Right atrium auricular region (tissue), 2 donors: ENCODE measurements at regions not wholly inside any gene's neighbourhood (a gene's known extent, or its start where the extent isn't known, plus 50 kb on each side); places are given as distances from the start of the nearest gene placed in this dataset.

Experiments
- DNase-seq: peaks from one replicate; pipeline ENCODE4 v3.0.0-alpha.2; 2019; ENCODE audit warnings: low spot score
- H3K27ac ChIP-seq, 2 donors: fragments of 200-600 bp; sonication (generic); 1 replicate in 1 of 2; 2 replicates in 1 of 2; pipeline ENCODE4 v1.5.1; 2016 to 2019
- H3K27me3 ChIP-seq, 2 donors: fragments of 200-600 bp; sonication (generic); one replicate each; pipeline versions ENCODE4 v1.5.1 to v1.6.0; 2017 to 2019
- H3K36me3 ChIP-seq: fragments of 200-600 bp; sonication (generic); one replicate; pipeline ENCODE4 v1.5.1; 2016
- H3K4me1 ChIP-seq, 2 donors: fragments of 200-600 bp; sonication (generic); one replicate each; pipeline versions ENCODE4 v1.5.1 to v1.6.0; 2017 to 2019
- H3K4me3 ChIP-seq, 2 donors: fragments of 200-600 bp; sonication (generic); 1 replicate in 1 of 2; 2 replicates in 1 of 2; pipeline ENCODE4 v1.5.1; 2017 to 2019; ENCODE audit warnings: mild to moderate bottlenecking in 1 of 2, moderate library complexity in 1 of 2
- H3K9me3 ChIP-seq, 2 donors: fragments of 200-600 bp; sonication (generic); one replicate each; pipeline ENCODE4 v1.5.1; 2019
- CTCF ChIP-seq, 2 donors: fragments of 200-600 bp; sonication (generic); IDR thresholded peaks; one replicate each; pipeline ENCODE4 v1.5.1; 2019; ENCODE audit warnings: antibody characterized with exemption in 2 of 2

GRCh38 chrX:10892621-10893225 is 218.4 kb upstream of the HCCS start:
- no peak overlapping the region for H3K27ac ChIP-seq
- no peaks in the 10 kb centered on the region for H3K36me3 ChIP-seq
- H3K4me1 ChIP-seq = no peaks in the 10 kb centered on the region
- no peak overlapping the region for H3K4me3 ChIP-seq
- DNase-seq = no peak
- no peak for TF ChIP-seq CTCF (IDR thresholded peaks at IDR 0.05)
- peaks cover 0 to 6% of the 10 kb centered on the region in 2 donors for H3K9me3 ChIP-seq
- H3K27me3 ChIP-seq = no peaks in the 10 kb centered on the region

- Histone ChIP-seq H3K4me1 (no peaks in the 10 kb centered on the region), H3K9me3 (peaks cover 0 to 6% of the 10 kb centered on the region in 2 donors), H3K27me3 (no peaks in the 10 kb centered on the region), H3K27ac (no peak overlapping the region), H3K36me3 (no peaks in the 10 kb centered on the region), H3K4me3 (no peak overlapping the region)
- no peak for TF ChIP-seq CTCF (IDR thresholded peaks at IDR 0.05)
- no peak for DNase-seq
Measured at GRCh38 chrX:10893366-10893765, 217.8 kb upstream of the HCCS start.

DNA sequence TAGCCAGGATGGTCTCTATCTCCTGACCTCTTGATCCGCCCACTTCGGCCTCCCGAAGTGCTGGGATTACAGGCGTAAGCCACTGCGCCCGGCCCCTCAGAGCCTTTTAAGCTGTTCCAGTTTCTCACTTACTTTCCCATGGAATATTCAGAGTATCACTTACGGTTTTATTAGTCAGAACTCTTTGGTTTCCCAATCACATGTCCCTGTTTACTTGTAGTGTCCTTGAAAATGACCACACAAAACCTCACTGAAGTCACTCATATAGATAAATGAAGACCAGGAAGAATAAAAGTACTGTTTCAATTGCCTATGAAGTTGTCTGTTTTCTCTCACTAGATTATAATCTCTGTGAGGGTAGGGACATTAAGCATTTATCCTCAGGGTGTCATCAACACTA is 217.2 kb upstream of the HCCS start:
- H3K9me3 ChIP-seq = peaks cover 0 to 6% of the 10 kb centered on the region in 2 donors
- H3K27me3 ChIP-seq = no peaks in the 10 kb centered on the region
- no peak overlapping the region for H3K27ac ChIP-seq
- H3K4me3 ChIP-seq = no peak overlapping the region
- no peaks in the 10 kb centered on the region for H3K36me3 ChIP-seq
- no peaks in the 10 kb centered on the region for H3K4me1 ChIP-seq
- DNase-seq = no peak
- no peak for TF ChIP-seq CTCF (IDR thresholded peaks at IDR 0.05)

DNA sequence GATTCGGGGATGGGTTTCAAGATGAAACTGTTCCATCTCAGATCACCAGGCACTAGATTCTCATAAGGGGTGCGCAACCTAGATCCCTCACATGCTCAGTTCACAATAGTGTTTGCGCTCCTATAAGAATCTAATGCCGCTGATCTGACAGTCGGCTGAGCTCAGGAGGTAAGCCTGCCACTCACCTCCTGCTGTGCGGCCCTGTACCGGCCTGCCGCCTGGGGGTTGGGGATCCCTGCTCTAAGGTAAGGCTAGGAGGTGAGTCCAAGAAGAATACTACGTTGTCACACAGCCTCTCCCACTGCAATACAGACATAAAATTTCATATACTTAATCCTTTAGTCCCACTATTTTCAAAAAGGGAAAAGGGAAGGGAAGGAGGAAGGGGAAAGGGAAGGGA is 213.4 kb upstream of the HCCS start:
- H3K27ac ChIP-seq = no peak overlapping the region
- H3K9me3 ChIP-seq = peaks cover 0 to 6% of the 10 kb centered on the region in 2 donors
- H3K27me3 ChIP-seq = no peaks in the 10 kb centered on the region
- no peak for TF ChIP-seq CTCF (IDR thresholded peaks at IDR 0.05)
- no peaks in the 10 kb centered on the region for H3K36me3 ChIP-seq
- DNase-seq = no peak
- H3K4me3 ChIP-seq = no peak overlapping the region
- H3K4me1 ChIP-seq = no peaks in the 10 kb centered on the region

DNA sequence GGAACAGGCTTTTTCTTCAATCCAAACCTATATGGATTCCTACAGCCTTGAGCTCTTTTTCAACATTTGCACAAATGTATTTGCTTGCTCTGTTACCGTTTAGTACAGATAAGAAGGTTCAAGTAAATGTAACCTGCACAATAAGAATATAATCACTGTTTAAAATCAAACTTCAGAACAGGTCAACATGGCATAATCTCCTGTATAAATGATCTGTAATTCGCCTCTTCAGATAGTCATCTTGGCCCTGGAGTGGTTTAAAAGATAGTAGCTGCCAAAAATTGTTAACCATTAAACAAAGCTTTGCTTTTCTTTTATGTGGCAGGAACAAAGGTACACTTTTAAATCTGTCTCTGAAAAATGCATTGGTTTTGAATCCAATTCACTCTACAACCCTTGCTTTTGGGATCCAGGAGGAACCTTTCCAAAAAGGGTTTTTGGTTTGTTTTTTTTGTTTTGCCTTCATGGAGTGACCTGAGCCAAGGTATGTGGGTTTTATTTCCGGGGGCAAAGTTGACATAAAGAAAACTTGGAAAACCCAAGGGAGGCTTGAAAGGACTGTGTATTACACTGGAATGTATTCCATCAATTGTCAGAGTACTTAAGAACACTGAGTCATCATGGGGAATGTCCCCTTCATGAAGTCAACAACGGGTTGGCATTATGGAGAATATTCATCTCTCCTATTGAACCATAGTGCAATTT is 210.4 kb upstream of the HCCS start:
- H3K4me3 ChIP-seq = no peak overlapping the region
- no peak overlapping the region for H3K27ac ChIP-seq
- no peak for DNase-seq
- no peaks in the 10 kb centered on the region for H3K27me3 ChIP-seq
- peaks cover 0 to 6% of the 10 kb centered on the region in 2 donors for H3K9me3 ChIP-seq
- no peaks in the 10 kb centered on the region for H3K36me3 ChIP-seq
- no peak for TF ChIP-seq CTCF (IDR thresholded peaks at IDR 0.05)
- H3K4me1 ChIP-seq = no peaks in the 10 kb centered on the region

DNA sequence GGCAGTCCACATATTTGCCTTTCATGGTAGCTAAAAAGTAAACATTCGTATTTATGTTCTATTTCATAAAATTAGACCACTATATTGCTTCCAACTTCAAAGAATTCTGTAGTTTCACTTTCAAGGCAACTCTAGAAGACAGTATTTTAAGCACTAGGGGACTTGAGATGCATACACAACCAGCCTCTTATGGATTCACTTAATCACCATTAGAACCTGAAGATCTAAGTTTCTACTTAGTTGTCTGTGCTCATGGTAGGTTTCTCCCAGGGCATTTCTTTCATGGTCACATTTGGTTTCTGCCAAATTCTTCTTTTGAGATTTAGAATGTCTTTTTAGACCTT is 209.9 kb upstream of the HCCS start:
- H3K4me3 ChIP-seq = no peak overlapping the region
- no peaks in the 10 kb centered on the region for H3K27me3 ChIP-seq
- H3K36me3 ChIP-seq = no peaks in the 10 kb centered on the region
- H3K27ac ChIP-seq = no peak overlapping the region
- H3K4me1 ChIP-seq = no peaks in the 10 kb centered on the region
- TF ChIP-seq CTCF (IDR thresholded peaks at IDR 0.05) = no peak
- DNase-seq = no peak
- H3K9me3 ChIP-seq = peaks cover 0 to 9% of the 10 kb centered on the region in 2 donors
